ENCODE measurements at regions not wholly inside any gene's neighbourhood (a gene's known extent, or its start where the extent isn't known, plus 50 kb on each side); places are given as distances from the start of the nearest gene placed in this dataset.
"Not testable (repeated sequence)": the region's sequence is repeated elsewhere in the genome, so short reads cannot be mapped to it uniquely, and the experiment has no call there.

GRCh38 chr6:98041056-98041455 lies 758.0 kb upstream of the MMS22L start:
- in situ Hi-C loops (cut with MboI; ENCODE audit: low pct_unique_long_range_greater_than_20kb, low sequenced_read_pairs) = no loop called here
- DNase-seq = no peak

DNA sequence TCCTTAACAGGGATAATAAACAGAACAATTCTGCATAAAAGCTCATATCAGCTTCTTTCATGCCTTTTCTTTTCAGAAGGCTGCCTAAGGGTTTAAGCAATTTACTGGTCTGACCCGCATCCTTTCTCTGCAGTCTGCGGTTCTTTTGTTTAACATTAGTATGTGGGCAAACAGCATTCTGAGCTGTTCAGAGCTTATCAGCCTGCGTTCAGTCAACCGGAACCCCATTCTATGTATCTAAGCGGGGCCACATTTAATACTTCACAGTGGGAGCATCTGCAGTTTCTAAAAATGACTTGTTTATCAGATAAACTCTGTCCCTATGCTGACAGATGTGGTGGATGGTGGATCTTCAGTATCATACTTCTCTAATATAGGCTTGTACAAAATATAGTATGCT lies 758.9 kb upstream of the MMS22L start:
- peak; percentile 40 for DNase-seq
- in situ Hi-C loops (cut with MboI; ENCODE audit: low pct_unique_long_range_greater_than_20kb, low sequenced_read_pairs) = no loop called here

- in situ Hi-C loops (cut with MboI; ENCODE audit: low pct_unique_long_range_greater_than_20kb, low sequenced_read_pairs) = no loop called here
- no peak for DNase-seq
Observed at GRCh38 chr6:98044151-98044561, 761.1 kb upstream of the MMS22L start.

- DNase-seq = no peak
- in situ Hi-C loops (cut with MboI; ENCODE audit: low pct_unique_long_range_greater_than_20kb, low sequenced_read_pairs) = no loop called here
Observed at GRCh38 chr6:98044791-98045470, 761.9 kb upstream of the MMS22L start.

- no peak for DNase-seq
- in situ Hi-C loops (cut with MboI; ENCODE audit: low pct_unique_long_range_greater_than_20kb, low sequenced_read_pairs) = no loop called here
Observed at GRCh38 chr6:98047164-98047563, 764.1 kb upstream of the MMS22L start.

- in situ Hi-C loops (cut with MboI; ENCODE audit: low pct_unique_long_range_greater_than_20kb, low sequenced_read_pairs) = no loop called here
Observed at GRCh38 chr6:98047871-98048270, 764.9 kb upstream of the MMS22L start.

GRCh38 chr6:98054453-98054852 lies 771.4 kb upstream of the MMS22L start:
- in situ Hi-C loops (cut with MboI; ENCODE audit: low pct_unique_long_range_greater_than_20kb, low sequenced_read_pairs) = no loop called here
- DNase-seq = peak; percentile 8

More at GRCh38 chr6:98047871-98048270, 764.9 kb upstream of the MMS22L start:
- no peak for DNase-seq

GRCh38 chr6:98056955-98057354 lies 773.9 kb upstream of the MMS22L start:
- in situ Hi-C loops (cut with MboI; ENCODE audit: low pct_unique_long_range_greater_than_20kb, low sequenced_read_pairs) = no loop called here
- DNase-seq = no peak

GRCh38 chr6:98067375-98067774 lies 767.0 kb upstream of the POU3F2 start:
- no peak for DNase-seq
- in situ Hi-C loops (cut with MboI; ENCODE audit: low pct_unique_long_range_greater_than_20kb, low sequenced_read_pairs) = no loop called here

- in situ Hi-C loops (cut with MboI; ENCODE audit: low pct_unique_long_range_greater_than_20kb, low sequenced_read_pairs); DNase-seq: not testable (repeated sequence)
Observed at GRCh38 chr6:98088537-98088936, 745.8 kb upstream of the POU3F2 start.

DNA sequence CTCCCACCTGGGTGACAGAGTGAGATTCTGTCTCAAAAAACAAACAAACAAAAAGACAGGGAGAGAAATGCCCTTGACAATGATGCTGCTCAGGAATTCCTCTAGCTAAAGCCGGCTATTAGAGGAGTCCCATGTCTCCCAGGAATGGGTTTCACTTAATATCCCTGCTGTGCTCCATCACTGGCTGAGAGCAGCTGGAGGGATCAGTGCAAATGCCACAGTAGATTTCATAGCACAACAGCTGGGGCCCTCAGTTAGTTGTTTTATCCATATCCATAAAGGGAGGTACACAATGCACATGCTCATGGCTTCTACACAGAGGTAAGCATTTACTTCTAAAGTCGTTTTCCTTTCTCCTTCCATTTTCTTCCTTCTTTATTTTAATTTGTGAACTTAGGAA lies 742.0 kb upstream of the POU3F2 start:
- in situ Hi-C loops (cut with MboI; ENCODE audit: low pct_unique_long_range_greater_than_20kb, low sequenced_read_pairs) = no loop called here
- DNase-seq = no peak

- in situ Hi-C loops (cut with MboI; ENCODE audit: low pct_unique_long_range_greater_than_20kb, low sequenced_read_pairs) = no loop called here
- DNase-seq = no peak
Observed at GRCh38 chr6:98094696-98095095, 739.7 kb upstream of the POU3F2 start.

DNA sequence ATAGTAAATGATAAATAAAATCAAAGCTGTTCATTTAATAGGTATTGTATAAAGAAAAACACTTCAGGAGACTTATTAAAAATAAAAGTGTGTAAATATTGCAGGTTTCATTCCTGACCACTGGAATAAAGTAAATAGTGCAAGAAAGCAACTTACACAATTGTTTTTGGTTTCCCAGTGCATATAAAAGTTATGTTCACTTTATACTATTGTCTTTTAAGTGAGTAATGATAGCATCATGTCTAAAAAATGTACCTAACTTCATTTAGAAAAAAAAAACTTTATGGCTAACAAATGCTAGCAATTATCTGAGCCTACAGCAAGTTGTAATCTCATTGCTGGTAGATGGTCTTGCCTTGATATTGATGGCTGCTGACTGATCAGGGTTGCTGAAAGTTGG lies 726.6 kb upstream of the POU3F2 start:
- in situ Hi-C loops (cut with MboI; ENCODE audit: low pct_unique_long_range_greater_than_20kb, low sequenced_read_pairs) = no loop called here
- DNase-seq = no peak

DNA sequence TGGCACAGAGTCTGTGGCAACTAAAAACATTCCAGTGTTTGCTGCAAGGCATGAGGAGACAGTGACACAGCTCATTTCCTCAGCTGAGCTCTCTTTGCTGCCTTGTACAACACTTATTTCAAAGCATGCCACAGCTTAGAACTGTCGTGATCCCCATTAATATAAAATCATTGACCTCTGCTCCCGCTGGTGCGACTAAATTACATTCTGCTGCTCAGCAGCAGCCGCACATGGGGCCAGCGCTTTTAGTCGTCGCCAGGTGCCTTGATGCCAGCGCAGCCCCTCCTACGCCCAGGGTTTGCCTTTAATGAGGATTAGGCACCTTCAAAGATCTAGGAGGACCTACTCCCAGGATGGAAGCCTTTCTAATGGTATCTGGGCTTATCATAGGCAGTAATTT lies 717.9 kb upstream of the POU3F2 start:
- in situ Hi-C loops (cut with MboI; ENCODE audit: low pct_unique_long_range_greater_than_20kb, low sequenced_read_pairs) = no loop called here
- DNase-seq = no peak

DNA sequence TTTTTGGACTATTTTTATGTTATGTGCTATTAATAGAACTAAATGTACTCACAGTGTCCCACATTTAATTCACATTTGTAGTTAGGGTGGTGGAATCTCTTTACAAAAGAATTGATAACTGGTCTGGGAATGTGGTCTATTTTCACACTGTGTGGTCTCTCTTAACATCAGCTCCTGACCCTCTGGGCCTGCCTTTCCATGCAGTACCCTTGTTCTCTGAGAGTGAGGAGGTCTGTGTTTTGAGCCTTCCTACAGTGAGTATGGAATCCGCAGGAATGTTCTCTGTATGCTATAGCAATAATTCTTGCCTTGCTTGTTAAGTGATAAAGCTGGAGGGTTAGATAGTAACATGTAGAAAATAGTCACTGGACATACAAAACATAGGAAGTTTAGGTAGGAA lies 717.3 kb upstream of the POU3F2 start:
- in situ Hi-C loops (cut with MboI; ENCODE audit: low pct_unique_long_range_greater_than_20kb, low sequenced_read_pairs) = no loop called here
- DNase-seq = no peak

DNA sequence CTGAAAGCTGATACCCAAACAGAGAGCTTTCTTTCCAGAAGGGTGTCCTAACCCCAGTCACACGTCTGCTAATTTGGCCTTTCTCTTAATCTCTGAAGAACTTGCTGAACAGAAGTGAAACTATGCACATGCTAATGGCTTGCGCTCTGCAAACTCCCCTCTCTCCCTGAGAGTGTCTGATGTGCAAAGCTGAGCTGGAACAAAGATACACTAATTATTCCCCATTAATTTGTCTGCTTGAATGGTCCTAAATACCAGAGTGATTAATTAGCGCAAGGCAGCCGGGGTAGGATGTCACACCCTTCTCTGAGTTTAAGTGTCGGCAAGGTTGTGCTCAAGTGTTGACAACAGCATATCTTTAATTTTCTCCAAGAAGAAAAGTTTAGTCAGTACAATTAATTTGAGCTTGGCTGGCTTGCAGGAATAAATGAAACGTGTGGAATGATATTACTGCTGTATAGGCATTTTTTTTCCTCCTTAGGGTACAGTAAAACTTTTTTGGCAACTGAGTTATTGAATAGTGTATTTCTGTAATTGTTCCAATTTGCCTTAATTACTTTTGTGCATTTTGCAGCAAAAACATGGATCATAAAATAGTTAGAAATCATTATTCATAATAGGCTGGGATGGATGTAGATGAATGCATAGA lies 715.9 kb upstream of the POU3F2 start:
- no peak for DNase-seq
- in situ Hi-C loops (cut with MboI; ENCODE audit: low pct_unique_long_range_greater_than_20kb, low sequenced_read_pairs) = no loop called here

GRCh38 chr6:98124171-98124570 lies 710.2 kb upstream of the POU3F2 start:
- in situ Hi-C loops (cut with MboI; ENCODE audit: low pct_unique_long_range_greater_than_20kb, low sequenced_read_pairs) = no loop called here
- DNase-seq = no peak

GRCh38 chr6:98131290-98131990 lies 702.9 kb upstream of the POU3F2 start:
- in situ Hi-C loops (cut with MboI; ENCODE audit: low pct_unique_long_range_greater_than_20kb, low sequenced_read_pairs) = no loop called here
- DNase-seq = no peak

DNA sequence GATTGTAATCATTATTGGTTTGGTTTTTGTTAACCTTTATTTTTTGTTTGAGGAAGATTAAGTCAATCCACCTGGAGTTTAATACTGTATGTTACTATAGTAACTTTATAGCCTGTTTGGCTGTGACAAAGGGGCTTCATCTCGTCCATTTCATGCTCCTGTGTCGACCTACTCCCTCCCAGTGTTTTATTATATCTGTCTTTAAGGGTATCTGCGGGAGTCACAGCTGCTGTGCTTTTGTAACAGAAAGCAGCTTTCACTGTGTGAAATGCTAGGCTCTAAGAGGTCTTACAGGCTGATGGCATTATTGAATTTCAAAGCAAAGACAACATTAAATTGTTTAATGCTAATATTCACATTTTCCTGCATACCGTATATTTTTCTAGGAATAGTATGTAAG lies 698.0 kb upstream of the POU3F2 start:
- DNase-seq = no peak
- in situ Hi-C loops (cut with MboI; ENCODE audit: low pct_unique_long_range_greater_than_20kb, low sequenced_read_pairs) = no loop called here

GRCh38 chr6:98137391-98137790 lies 697.0 kb upstream of the POU3F2 start:
- in situ Hi-C loops (cut with MboI; ENCODE audit: low pct_unique_long_range_greater_than_20kb, low sequenced_read_pairs) = no loop called here
- DNase-seq = no peak
